GM23248 (cell line): ENCODE measurements at regions not wholly inside any gene's neighbourhood (a gene's known extent, or its start where the extent isn't known, plus 50 kb on each side); places are given as distances from the start of the nearest gene placed in this dataset. TPM values are rescaled to one million over a fixed set of nuclear protein-coding genes. Genes with fewer than 3 reads are reported as not detected.

Experiments used
- DNase-seq: peaks from one replicate; pipeline ENCODE4 v3.0.0-alpha.2; 2015
- H2AFZ ChIP-seq: fragments of 200-600 bp; sonication (generic); 2 replicates; pipeline ENCODE4 v1.6.1; 2016; ENCODE audit warnings: antibody characterized with exemption
- H3F3A ChIP-seq: fragments of 200-600 bp; sonication (generic); 2 replicates; pipeline ENCODE4 v1.6.1; 2016; ENCODE audit warnings: mild to moderate bottlenecking, antibody characterized with exemption, mixed run types; ENCODE audit not compliant: insufficient read depth
- H3K27ac ChIP-seq: fragments of 200-600 bp; sonication (generic); 2 replicates; pipeline ENCODE4 v1.5.1; 2016; ENCODE audit warnings: mild to moderate bottlenecking
- H3K27me3 ChIP-seq: fragments of 200-600 bp; sonication (generic); replicated peaks from 2 replicates; pipeline ENCODE4 v1.6.1; 2016; ENCODE audit warnings: mild to moderate bottlenecking; ENCODE audit not compliant: insufficient read depth
- H3K36me3 ChIP-seq: fragments of 200-600 bp; sonication (generic); 2 replicates; pipeline ENCODE4 v1.6.1; 2016; ENCODE audit warnings: low read depth, mild to moderate bottlenecking
- H3K4me1 ChIP-seq: fragments of 200-600 bp; sonication (generic); 2 replicates; pipeline ENCODE4 v1.6.1; 2016; ENCODE audit warnings: mild to moderate bottlenecking; ENCODE audit not compliant: insufficient read depth
- H3K4me2 ChIP-seq: fragments of 200-600 bp; sonication (generic); one replicate; pipeline ENCODE4 v1.6.1; 2016; ENCODE audit warnings: mild to moderate bottlenecking; ENCODE audit not compliant: unreplicated experiment
- H3K4me3 ChIP-seq: fragments of 200-600 bp; sonication (generic); 2 replicates; pipeline ENCODE4 v1.5.1; 2016; ENCODE audit warnings: mild to moderate bottlenecking
- H3K79me2 ChIP-seq: fragments of 200-600 bp; sonication (generic); 2 replicates; pipeline ENCODE4 v1.6.1; 2016; ENCODE audit warnings: mild to moderate bottlenecking; ENCODE audit not compliant: insufficient read depth
- H3K9ac ChIP-seq: fragments of 200-600 bp; sonication (generic); 2 replicates; pipeline ENCODE4 v1.6.1; 2016; ENCODE audit warnings: mild to moderate bottlenecking
- H3K9me2 ChIP-seq: fragments of 200-600 bp; sonication (generic); 2 replicates; pipeline ENCODE4 v1.6.1; 2016; ENCODE audit warnings: mixed run types, mild to moderate bottlenecking, moderate library complexity; ENCODE audit not compliant: insufficient read depth
- H3K9me3 ChIP-seq: fragments of 200-600 bp; sonication (generic); one replicate; pipeline ENCODE4 v1.6.1; 2017; ENCODE audit warnings: low read depth
- H4K20me1 ChIP-seq: fragments of 200-600 bp; sonication (generic); 2 replicates; pipeline ENCODE4 v1.6.0; 2016; ENCODE audit not compliant: insufficient read depth
- EZH2 ChIP-seq: fragments of 200-600 bp; sonication (generic); IDR thresholded peaks from 2 replicates; pipeline ENCODE4 v1.6.1; 2018; ENCODE audit warnings: antibody characterized with exemption, mild to moderate bottlenecking; ENCODE audit not compliant: insufficient read depth, poor library complexity, severe bottlenecking
- EZH2phosphoT487 ChIP-seq: fragments of 200-600 bp; sonication (generic); IDR thresholded peaks from 2 replicates; pipeline ENCODE4 v1.6.1; 2018; ENCODE audit warnings: antibody characterized with exemption, moderate library complexity, mild to moderate bottlenecking, low read depth; ENCODE audit not compliant: insufficient read depth
- WGBS, 2 experiments: methylation state at CpG; one replicate each; pipeline ENCODE4 v1.1.6; 2015 to 2017; ENCODE audit warnings: low lambda C conversion rate in 2 of 2, low coverage in 1 of 2; ENCODE audit errors: missing lambda C conversion rate in 2 of 2; 5-methylcytosine and 5-hydroxymethylcytosine counted together
- in situ Hi-C: fragments of 300-500 bp; cut with MboI; formaldehyde crosslinking; loops from 2 replicates; pipeline ENCODE4 v1.15.0; 2020
- small RNA-seq: library from RNA; depleted of rRNA; stranded (forward); fragments of <200 nt; gene quantifications from one replicate; pipeline ENCODE3, GENCODE V24; 2014; ENCODE audit warnings: low read depth, low replicate concordance

GRCh38 chr1:111015222-111015621, 51.5 kb upstream of the LRIF1 start:
- Histone ChIP-seq H3K9ac (no peak overlapping the region), H3K4me2 (no peak overlapping the region), H3K4me1 (no peaks in the 10 kb centered on the region), H3K27ac (no peak overlapping the region), H3K9me3 (no peaks in the 10 kb centered on the region), H2AFZ (no peak overlapping the region), H3K79me2 (no peaks in the 10 kb centered on the region), H3K4me3 (no peak overlapping the region), H3K9me2 (no peaks in the 10 kb centered on the region), H3K36me3 (no peaks in the 10 kb centered on the region), H3F3A (no peaks in the 10 kb centered on the region), H3K27me3 (no peaks in the 10 kb centered on the region), H4K20me1 (no peaks in the 10 kb centered on the region)
- no peak for DNase-seq
- in situ Hi-C loops = no loop called here
- TF ChIP-seq EZH2phosphoT487 (no peak), EZH2 (no peak)
- WGBS, 2 experiments = 15 to 23% methylated on average over 3 of the region's 3 CpGs

Small RNA genes lying in the stretch of these regions (small RNA-seq; reads per million reads assigned to genes)
- not detected for gene RNA5SP54
